Immature natural killer cell (primary cell): ENCODE measurements at regions not wholly inside any gene's neighbourhood (a gene's known extent, or its start where the extent isn't known, plus 50 kb on each side); places are given as distances from the start of the nearest gene placed in this dataset.

Experiments
- DNase-seq, 3 donors: peaks; one replicate each; pipeline ENCODE4 v3.0.0; 2022; ENCODE audit warnings: mixed read lengths in 1 of 3
- H3K27ac Mint-ChIP-seq, 6 donors: one replicate each; pipeline ENCODE4 v1.8.0; 2020; ENCODE audit warnings: mixed read lengths in 6 of 6, mild to moderate bottlenecking in 5 of 6, inconsistent platforms in 4 of 6, moderate library complexity in 3 of 6
- H3K27me3 Mint-ChIP-seq, 3 donors: one replicate each; pipeline ENCODE4 v1.8.0; 2020 to 2021; ENCODE audit warnings: low read depth in 3 of 3, mild to moderate bottlenecking in 3 of 3, mixed read lengths in 3 of 3, moderate library complexity in 3 of 3, inconsistent platforms in 1 of 3
- H3K36me3 Mint-ChIP-seq, 3 donors: one replicate each; pipeline ENCODE4 v1.8.0; 2020; ENCODE audit warnings: mixed read lengths in 3 of 3, inconsistent platforms in 2 of 3, mild to moderate bottlenecking in 2 of 3
- H3K4me1 Mint-ChIP-seq, 2 donors: one replicate each; pipeline ENCODE4 v1.8.0; 2020; ENCODE audit warnings: inconsistent platforms in 2 of 2, mild to moderate bottlenecking in 2 of 2, mixed read lengths in 2 of 2, moderate library complexity in 1 of 2
- H3K4me3 Mint-ChIP-seq, 5 donors: one replicate each; pipeline ENCODE4 v1.8.0; 2020; ENCODE audit warnings: mild to moderate bottlenecking in 5 of 5, mixed read lengths in 5 of 5, inconsistent platforms in 3 of 5, moderate library complexity in 3 of 5
- H3K9me3 Mint-ChIP-seq, 6 donors: one replicate each; pipeline ENCODE4 v1.8.0; 2020; ENCODE audit warnings: mild to moderate bottlenecking in 6 of 6, mixed read lengths in 6 of 6, inconsistent platforms in 4 of 6, moderate library complexity in 3 of 6

DNA sequence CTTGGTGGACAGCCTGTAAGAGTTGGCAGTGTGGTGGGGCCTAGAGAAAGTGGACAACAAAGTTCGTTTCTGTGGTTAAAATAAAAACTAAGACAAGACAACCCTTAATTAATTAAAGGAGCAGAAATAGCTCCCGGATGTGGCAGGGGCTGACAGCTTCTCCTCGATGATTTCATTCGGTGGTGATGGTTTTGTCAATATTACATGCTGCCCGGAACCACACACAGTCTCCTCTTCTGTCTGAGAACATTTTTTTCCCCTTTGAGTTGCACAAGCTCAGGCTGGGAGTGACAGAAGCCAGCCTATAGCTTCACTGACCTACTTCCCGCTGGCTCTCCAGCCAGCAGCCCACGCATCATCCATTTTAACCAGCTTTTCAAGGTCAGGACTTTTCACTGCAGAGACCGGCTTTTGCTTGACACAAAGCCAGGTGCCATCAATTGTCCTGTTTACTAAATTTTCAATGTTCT is 378.8 kb downstream of the SLC4A3 start:
- Mint-ChIP-seq H3K9me3 (peaks cover 0 to 2% (median 0%) of the 10 kb centered on the region in 6 donors), H3K27ac (no peak overlapping the region), H3K4me3 (no peak overlapping the region)

DNA sequence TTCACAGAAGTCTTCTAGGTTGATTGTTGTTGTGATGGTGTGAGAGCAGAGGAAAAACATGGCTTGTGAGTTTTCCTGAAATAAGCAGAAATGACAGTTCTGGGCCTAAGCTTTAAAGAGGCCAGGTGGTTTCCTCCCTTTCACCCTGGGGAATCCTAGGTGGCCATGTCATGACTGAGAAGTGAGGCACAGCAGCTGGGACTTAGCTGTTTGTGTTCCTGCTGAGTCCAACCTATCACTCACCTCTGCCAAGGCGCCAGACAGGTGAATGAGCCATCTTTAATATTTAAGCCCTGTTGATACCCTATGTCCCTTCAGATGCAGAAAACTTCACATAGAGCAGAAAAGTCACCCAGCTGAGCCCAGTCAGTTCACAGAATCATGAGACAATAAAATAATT is 384.4 kb downstream of the SLC4A3 start:
- no peak for DNase-seq
- no peaks in the 10 kb centered on the region for H3K36me3 Mint-ChIP-seq
- no peak overlapping the region for H3K27ac Mint-ChIP-seq
- no peaks in the 10 kb centered on the region for H3K4me1 Mint-ChIP-seq
- H3K4me3 Mint-ChIP-seq: no peak overlapping the region
- peaks cover 0 to 6% (median 2%) of the 10 kb centered on the region in 3 donors for H3K27me3 Mint-ChIP-seq
- H3K9me3 Mint-ChIP-seq: peaks cover 0 to 5% (median 1%) of the 10 kb centered on the region in 6 donors

More for the DNA sequence above, 378.8 kb downstream of the SLC4A3 start:
- no peaks in the 10 kb centered on the region for H3K4me1 Mint-ChIP-seq
- DNase-seq: no peak
- no peaks in the 10 kb centered on the region for H3K36me3 Mint-ChIP-seq
- peaks cover 0 to 4% (median 2%) of the 10 kb centered on the region in 3 donors for H3K27me3 Mint-ChIP-seq

GRCh38 chr2:220014961-220015360 is 387.5 kb downstream of the SLC4A3 start:
- Mint-ChIP-seq H3K4me3 (no peak overlapping the region), H3K9me3 (peaks cover 0 to 5% (median 1%) of the 10 kb centered on the region in 6 donors), H3K36me3 (no peaks in the 10 kb centered on the region), H3K4me1 (no peaks in the 10 kb centered on the region), H3K27me3 (peaks cover 0 to 6% (median 0%) of the 10 kb centered on the region in 3 donors), H3K27ac (no peak overlapping the region)
- no peak for DNase-seq

DNA sequence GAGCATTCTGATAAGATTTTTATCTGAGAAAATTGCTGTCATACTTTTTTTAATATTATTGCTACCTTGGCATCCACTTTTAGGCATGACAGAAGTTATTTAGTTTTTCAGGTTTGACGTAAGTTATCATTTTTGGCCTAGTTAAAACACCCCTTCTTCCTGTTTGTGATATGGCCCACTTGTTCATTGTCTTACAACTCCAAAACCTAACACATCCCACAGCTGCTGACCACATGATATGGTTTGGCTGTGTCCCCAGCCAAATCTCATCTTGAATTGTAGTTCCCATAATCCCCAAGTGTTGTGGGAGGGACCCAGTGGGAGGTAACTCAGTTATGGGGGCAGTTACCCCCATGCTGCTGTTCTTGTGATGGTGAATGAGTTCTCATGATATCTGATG is 388.1 kb downstream of the SLC4A3 start:
- Mint-ChIP-seq H3K27me3 (peaks cover 0 to 4% (median 0%) of the 10 kb centered on the region in 3 donors), H3K27ac (no peak overlapping the region), H3K4me1 (no peaks in the 10 kb centered on the region), H3K4me3 (no peak overlapping the region), H3K9me3 (peaks cover 0 to 5% (median 1%) of the 10 kb centered on the region in 6 donors), H3K36me3 (no peaks in the 10 kb centered on the region)
- no peak for DNase-seq

DNA sequence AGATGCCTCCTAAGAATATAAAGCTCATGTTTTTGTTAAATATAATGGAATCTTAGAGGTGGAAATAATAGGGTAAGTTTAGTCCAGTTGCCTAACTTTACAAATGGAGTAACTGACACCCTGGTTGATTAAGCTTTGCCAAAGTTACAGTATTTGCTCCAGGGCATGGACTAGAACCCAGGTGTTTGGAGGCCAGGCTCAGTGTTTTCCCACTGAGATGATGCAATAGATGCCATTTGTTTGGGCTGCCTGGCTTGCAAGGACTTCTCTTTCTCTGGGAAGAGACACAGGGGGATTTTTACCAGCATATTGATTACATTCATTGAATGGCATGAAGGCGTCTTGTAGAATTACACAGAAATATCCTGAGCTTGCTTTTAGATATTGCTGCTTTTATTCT is 397.8 kb downstream of the SLC4A3 start:
- DNase-seq: no peak
- H3K36me3 Mint-ChIP-seq: no peaks in the 10 kb centered on the region
- H3K27ac Mint-ChIP-seq: no peak overlapping the region
- H3K9me3 Mint-ChIP-seq: peaks cover 0 to 2% (median under 1%) of the 10 kb centered on the region in 6 donors
- H3K4me1 Mint-ChIP-seq: no peaks in the 10 kb centered on the region
- peaks cover 0 to 2% (median 2%) of the 10 kb centered on the region in 3 donors for H3K27me3 Mint-ChIP-seq
- H3K4me3 Mint-ChIP-seq: no peak overlapping the region

DNA sequence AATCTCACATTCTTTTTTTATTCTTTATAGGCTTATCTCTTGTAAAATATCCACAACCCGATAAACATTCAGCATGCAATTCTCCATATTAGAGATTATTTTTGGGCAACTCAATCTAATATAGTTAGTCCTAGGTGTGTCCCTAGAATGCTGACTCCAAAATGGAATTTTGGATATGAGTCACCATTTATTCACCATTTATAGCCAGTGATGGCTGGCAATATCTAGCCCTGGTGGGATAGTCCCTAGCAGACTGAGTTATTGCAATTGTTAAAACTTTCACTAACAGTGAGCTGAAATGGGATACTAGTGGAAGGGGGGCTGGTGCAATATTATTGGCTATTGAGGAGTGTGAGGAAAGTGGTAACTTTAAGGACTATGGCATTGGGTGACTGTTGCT is 401.6 kb downstream of the SLC4A3 start:
- Mint-ChIP-seq H3K4me1 (no peaks in the 10 kb centered on the region), H3K36me3 (no peaks in the 10 kb centered on the region), H3K4me3 (no peak overlapping the region), H3K27me3 (peaks cover 0 to 2% (median 0%) of the 10 kb centered on the region in 3 donors), H3K9me3 (peaks cover 0 to 2% (median 0%) of the 10 kb centered on the region in 6 donors), H3K27ac (no peak overlapping the region)
- DNase-seq: no peak

GRCh38 chr2:220033546-220033945 is 406.1 kb downstream of the SLC4A3 start:
- H3K4me1 Mint-ChIP-seq: no peaks in the 10 kb centered on the region
- H3K9me3 Mint-ChIP-seq: peaks cover 0 to 2% (median 0%) of the 10 kb centered on the region in 6 donors
- H3K27ac Mint-ChIP-seq: no peak overlapping the region
- no peak for DNase-seq
- no peaks in the 10 kb centered on the region for H3K36me3 Mint-ChIP-seq
- H3K27me3 Mint-ChIP-seq: peaks cover 0 to 1% (median 0%) of the 10 kb centered on the region in 3 donors
- H3K4me3 Mint-ChIP-seq: no peak overlapping the region

GRCh38 chr2:220034426-220035130 is 407.1 kb downstream of the SLC4A3 start:
- no peak overlapping the region for H3K27ac Mint-ChIP-seq
- peaks cover 0 to 1% (median 0%) of the 10 kb centered on the region in 3 donors for H3K27me3 Mint-ChIP-seq
- H3K9me3 Mint-ChIP-seq: peaks cover 0 to 2% (median 0%) of the 10 kb centered on the region in 6 donors
- no peak overlapping the region for H3K4me3 Mint-ChIP-seq
- H3K36me3 Mint-ChIP-seq: no peaks in the 10 kb centered on the region
- no peaks in the 10 kb centered on the region for H3K4me1 Mint-ChIP-seq
- DNase-seq: no peak

DNA sequence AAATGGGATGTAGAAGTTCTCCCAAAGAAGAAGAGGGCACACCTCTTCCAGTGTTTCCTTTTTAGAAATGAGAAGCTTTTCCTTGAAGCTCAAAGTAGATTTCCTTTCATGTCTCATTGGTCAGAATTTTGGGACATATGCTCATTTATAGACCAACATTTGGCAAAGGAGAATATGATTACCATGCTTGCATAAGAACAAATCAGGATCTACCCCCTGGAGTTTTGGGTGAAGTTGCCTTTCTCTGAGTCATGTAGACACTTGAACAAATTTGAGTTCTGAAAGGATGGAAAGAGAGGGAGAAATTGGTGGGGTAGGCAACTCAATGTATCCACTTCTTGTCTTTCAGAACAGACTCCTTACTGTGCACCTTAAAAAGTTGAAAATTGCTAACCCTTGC is 409.0 kb downstream of the SLC4A3 start:
- Mint-ChIP-seq H3K36me3 (no peaks in the 10 kb centered on the region), H3K27me3 (no peaks in the 10 kb centered on the region), H3K9me3 (no peaks in the 10 kb centered on the region), H3K27ac (no peak overlapping the region), H3K4me1 (no peaks in the 10 kb centered on the region), H3K4me3 (no peak overlapping the region)
- DNase-seq: no peak

- Mint-ChIP-seq H3K36me3 (no peaks in the 10 kb centered on the region), H3K27me3 (no peaks in the 10 kb centered on the region), H3K9me3 (no peaks in the 10 kb centered on the region), H3K4me1 (no peaks in the 10 kb centered on the region), H3K27ac (no peak overlapping the region), H3K4me3 (no peak overlapping the region)
- no peak for DNase-seq
Observed at GRCh38 chr2:220040346-220040745, 412.9 kb downstream of the SLC4A3 start.

DNA sequence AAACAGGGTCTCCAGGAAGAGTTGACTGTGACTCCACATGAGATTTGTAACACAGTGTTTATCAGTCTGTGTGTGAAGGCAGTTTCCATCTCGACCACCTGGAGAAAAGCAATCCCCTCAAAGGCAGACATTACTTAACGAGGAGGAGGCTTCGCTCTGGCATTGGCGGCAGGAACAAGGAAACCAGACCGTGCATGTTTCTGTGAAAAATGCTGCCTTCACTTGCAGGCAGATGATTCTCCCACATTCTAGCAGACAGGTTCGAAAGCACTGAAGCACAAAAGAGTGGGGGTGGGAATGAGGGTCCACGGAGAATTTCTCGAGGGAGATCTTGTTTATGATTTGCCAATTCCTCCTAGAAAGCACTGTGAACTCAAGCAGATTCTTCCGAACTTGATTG is 414.0 kb downstream of the SLC4A3 start:
- H3K27me3 Mint-ChIP-seq: no peaks in the 10 kb centered on the region
- no peak overlapping the region for H3K4me3 Mint-ChIP-seq
- no peaks in the 10 kb centered on the region for H3K4me1 Mint-ChIP-seq
- H3K27ac Mint-ChIP-seq: no peak overlapping the region
- no peak for DNase-seq
- peaks cover 0 to 2% (median 0%) of the 10 kb centered on the region in 6 donors for H3K9me3 Mint-ChIP-seq
- H3K36me3 Mint-ChIP-seq: no peaks in the 10 kb centered on the region

DNA sequence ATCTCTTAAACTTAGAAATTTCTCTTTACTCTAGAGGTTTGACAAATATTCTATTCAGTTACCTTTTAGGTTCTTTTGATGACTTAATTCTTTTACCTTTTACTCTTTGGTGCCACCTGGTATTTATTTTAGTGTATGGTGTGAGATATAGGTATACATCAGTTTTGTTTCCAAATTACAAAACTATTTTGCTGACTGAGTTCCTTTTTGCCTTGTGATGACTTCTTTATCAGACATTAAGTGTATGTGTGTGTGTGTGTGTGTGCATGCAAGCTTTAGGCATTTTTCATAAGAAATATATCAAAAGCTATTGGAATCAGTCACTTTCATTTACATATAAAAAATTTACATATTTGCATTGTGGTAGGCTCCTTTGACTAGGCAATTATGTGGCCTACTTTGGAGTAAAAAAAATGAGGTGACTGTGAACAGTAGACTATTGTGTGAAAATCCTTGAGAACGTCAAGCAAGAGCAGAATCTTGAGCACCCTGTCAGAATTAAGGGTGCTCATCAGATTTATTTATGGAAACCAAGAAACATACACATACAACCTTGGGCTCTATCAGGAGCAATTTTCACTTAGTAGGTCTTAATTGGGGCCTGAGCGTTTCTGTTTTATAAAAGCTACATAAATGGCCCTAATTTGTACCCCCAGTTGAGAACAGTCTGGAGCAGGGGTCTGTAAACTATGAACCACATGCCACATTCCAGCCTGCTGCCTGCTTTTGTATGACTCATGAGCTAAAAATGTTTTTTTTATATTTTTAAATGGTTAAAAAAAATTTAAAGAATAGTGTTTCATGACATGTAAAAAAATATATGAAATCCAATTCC is 415.9 kb downstream of the SLC4A3 start:
- no peak for DNase-seq
- no peaks in the 10 kb centered on the region for H3K27me3 Mint-ChIP-seq
- H3K4me3 Mint-ChIP-seq: no peak overlapping the region
- no peaks in the 10 kb centered on the region for H3K4me1 Mint-ChIP-seq
- no peaks in the 10 kb centered on the region for H3K36me3 Mint-ChIP-seq
- H3K27ac Mint-ChIP-seq: no peak overlapping the region
- peaks cover 0 to 2% (median 0%) of the 10 kb centered on the region in 6 donors for H3K9me3 Mint-ChIP-seq

DNA sequence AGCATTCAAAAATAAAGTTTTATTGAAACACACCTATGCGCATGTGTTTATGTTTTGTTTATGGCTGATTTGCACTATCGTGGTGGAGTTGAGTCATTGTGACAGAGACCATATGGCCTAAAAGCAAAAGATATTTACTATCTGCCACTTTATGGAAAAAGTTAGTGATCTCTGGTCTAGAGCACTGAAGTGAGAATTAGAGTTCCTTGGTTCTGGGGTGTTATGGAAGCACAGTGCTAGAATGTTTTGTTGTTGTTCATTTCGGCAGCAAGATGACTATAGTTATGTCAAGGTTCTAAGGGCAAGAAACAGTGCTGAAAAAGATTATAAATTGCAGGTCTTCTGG is 416.5 kb downstream of the SLC4A3 start:
- Mint-ChIP-seq H3K4me1 (no peaks in the 10 kb centered on the region), H3K27ac (no peak overlapping the region), H3K36me3 (no peaks in the 10 kb centered on the region), H3K27me3 (no peaks in the 10 kb centered on the region), H3K9me3 (peaks cover 0 to 3% (median 0%) of the 10 kb centered on the region in 6 donors), H3K4me3 (no peak overlapping the region)
- DNase-seq: no peak

DNA sequence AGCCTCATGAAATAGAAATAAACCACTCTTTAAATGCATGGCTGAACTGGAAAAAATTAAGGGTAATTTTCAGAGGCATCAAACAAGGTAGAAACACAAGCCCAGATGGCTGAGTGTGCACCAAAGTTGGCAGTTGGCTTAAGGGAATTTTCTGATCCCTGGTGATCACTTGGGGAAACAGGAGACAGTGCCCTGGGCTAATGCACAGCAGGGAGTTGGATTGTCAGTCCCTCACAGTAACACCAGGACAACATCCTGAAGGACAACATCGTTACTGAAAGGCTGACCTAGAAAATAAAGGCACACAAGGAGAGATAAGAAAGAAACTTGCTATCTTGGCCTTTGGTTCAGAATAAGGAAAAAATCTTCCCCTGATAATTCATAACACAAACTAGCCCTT is 417.0 kb downstream of the SLC4A3 start:
- Mint-ChIP-seq H3K27ac (no peak overlapping the region), H3K4me3 (no peak overlapping the region), H3K36me3 (no peaks in the 10 kb centered on the region), H3K27me3 (no peaks in the 10 kb centered on the region), H3K4me1 (no peaks in the 10 kb centered on the region), H3K9me3 (peaks cover 0 to 3% (median 0%) of the 10 kb centered on the region in 6 donors)
- no peak for DNase-seq
